ENCODE measurements at regions not wholly inside any gene's neighbourhood (a gene's known extent, or its start where the extent isn't known, plus 50 kb on each side); places are given as distances from the start of the nearest gene placed in this dataset.

DNA sequence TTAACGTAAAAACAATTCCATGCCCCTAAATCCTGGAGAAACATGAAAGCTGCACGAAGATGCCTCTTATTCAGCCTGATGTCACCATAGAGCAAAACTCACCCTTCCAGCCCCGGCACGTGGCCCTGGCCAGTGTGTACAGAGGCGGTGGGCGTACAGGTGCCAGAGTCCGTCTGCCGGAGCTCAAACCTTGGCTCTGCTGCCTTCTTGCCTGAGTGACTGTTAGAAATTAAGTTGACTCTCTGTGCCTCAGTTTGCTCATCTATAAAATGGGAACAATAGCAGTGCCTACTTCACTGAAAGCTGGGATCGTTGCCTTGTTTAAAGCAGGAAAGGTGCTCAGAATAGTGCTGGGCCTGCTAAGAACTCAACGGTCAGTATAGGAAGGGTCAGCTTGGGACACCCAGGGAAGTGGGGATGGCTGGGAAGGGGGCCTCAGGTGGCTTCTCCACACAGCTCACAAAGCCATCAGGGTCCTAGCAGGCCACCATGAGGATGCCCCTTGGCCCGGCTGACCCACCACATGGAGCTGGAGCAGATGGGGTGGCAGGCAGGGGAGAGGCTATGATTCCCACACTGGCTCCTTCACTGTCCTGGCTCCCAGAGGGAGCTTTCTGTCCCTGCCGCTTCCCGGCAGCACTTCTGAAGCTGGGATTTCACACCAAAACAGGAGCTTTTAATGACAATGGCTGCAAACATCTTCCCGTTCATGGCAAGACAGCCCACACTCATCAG lies 237.2 kb downstream of the NPHP4 start:
- no peak overlapping the region for H3K4me3 ChIP-seq (ENCODE audit: low read length)
- no peak for DNase-seq (ENCODE audit: low read depth)
- no peak for TF ChIP-seq CTCF (conservative IDR thresholded peaks at IDR 0.05; ENCODE audit: low read length)

DNA sequence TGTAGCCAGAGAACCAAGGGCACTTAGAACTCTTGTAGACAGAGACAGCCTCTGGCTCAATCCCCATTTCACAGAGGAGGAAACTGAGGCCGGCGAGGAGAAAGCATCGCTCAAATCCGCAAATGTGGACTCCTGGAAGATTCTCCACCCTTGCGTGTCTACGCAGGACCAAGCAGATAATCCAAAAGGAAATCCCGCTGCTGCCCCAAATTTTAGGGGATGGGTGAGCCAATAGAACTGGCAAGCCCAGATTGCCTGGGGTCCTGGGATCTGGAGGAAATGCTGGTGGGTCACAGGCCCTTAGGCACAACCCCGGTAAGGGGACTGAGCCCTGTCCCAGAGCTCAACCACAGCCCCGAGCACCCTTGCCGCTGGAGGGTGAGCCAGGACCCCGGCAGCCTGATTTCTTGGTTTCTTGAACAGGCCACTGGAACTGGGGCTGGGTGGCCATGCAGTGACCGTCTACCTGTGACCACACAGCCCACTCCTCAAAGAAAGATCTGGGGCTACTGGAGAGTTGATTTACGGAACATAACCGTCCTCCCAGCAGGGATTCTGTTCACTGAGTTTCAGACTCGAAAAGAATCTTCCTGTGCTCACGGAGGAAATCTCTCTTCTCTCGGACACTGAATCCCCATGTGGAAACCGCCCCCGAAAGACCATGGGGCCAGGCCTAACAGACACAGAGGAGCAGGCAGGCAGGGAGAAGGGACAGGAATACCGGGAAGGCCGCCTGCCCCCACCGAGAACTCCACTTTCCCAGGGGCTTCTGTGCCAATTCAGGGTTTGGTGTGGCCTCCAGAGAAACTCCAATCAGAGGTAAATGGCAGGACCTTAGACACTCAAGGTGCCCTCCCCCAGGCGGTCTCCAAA lies 238.4 kb downstream of the NPHP4 start:
- DNase-seq (ENCODE audit: low read depth), result no peak

DNA sequence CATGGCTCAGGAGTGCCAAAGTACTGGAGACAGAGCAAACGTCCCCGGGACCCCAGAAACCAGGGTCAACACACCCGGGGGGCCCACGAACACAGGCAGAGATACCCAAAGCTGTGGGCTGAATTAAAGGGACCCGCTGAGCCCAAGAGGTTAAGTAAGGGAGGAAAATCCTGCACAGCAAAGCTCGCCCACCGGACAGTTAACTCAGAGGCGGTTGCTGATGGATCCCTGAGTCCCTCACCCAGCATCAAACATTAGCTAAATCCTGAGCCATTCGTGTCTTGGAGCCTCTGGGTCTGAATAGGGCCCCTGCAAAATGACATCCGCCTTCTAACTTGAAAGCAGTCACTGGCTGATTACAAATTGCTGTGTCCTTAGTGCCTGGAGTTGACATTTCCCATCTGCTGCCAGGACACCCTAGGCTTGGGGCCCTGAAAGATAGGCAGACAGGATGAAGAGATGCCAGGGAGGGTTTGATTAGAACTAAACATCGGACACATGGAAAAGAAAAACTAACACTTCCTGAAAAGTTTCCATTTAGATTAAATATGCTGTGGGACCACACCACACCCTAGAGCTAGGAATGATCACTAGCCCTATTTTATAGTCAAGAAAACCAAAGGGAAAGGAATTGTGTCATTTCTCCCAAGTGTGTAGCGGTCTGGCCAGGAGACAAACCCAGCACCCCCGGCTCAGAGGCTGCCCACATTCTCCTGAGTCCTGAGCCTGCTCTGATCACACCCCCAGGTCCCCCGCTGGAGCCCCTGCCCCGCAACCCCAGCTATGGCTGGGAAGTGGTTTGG lies 239.3 kb downstream of the NPHP4 start:
- TF ChIP-seq CTCF (conservative IDR thresholded peaks at IDR 0.05; ENCODE audit: low read length), result no peak
- DNase-seq (ENCODE audit: low read depth), result no peak
- H3K4me3 ChIP-seq (ENCODE audit: low read length), result no peak overlapping the region

More for the DNA sequence above, 238.4 kb downstream of the NPHP4 start:
- no peak for TF ChIP-seq CTCF (conservative IDR thresholded peaks at IDR 0.05; ENCODE audit: low read length)
- H3K4me3 ChIP-seq (ENCODE audit: low read length), result no peak overlapping the region

- TF ChIP-seq CTCF (conservative IDR thresholded peaks at IDR 0.05; ENCODE audit: low read length), result no peak
- H3K4me3 ChIP-seq (ENCODE audit: low read length), result no peak overlapping the region
- no peak for DNase-seq (ENCODE audit: low read depth)
These were observed 240.1 kb downstream of the NPHP4 start for GRCh38 chr1:5751833-5752745.

GRCh38 chr1:5751163-5751540 lies 241.1 kb downstream of the NPHP4 start:
- no peak for DNase-seq (ENCODE audit: low read depth)
- H3K4me3 ChIP-seq (ENCODE audit: low read length), result no peak overlapping the region
- TF ChIP-seq CTCF (conservative IDR thresholded peaks at IDR 0.05; ENCODE audit: low read length), result no peak
